Suppressor macrophage (primary cell): ENCODE measurements at regions not wholly inside any gene's neighbourhood (a gene's known extent, or its start where the extent isn't known, plus 50 kb on each side); places are given as distances from the start of the nearest gene placed in this dataset.
"Not testable (repeated sequence)": the region's sequence is repeated elsewhere in the genome, so short reads cannot be mapped to it uniquely, and the experiment has no call there.

Source experiments
- DNase-seq, 4 experiments: peaks; one replicate each; pipeline ENCODE4 v3.0.0-alpha.2; 2020 to 2022

GRCh38 chr11:93032580-93032979 is 63.1 kb downstream of the MTNR1B start:
- no peak for DNase-seq

DNA sequence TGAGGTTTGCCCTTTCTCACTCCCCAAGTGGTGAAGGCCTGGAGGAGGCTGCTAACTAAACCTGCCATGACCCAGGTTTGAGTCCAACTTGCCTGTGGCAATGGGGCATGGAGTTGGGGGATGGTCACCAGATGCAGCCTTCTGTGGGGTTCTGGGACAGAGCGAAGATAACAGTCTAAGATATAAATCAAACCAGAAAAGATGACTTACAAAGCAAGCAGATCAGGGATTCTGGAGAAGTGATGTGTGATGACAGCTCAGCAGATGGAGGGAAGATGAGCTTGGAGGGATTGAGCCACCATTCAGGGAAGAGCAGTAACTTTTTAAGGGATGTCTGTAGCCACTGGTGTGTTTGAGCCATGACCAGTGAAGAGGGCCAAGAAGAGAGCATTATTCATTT is 63.6 kb downstream of the MTNR1B start:
- DNase-seq = no peak

GRCh38 chr11:93034031-93034722 is 64.7 kb downstream of the MTNR1B start:
- no peak for DNase-seq

DNA sequence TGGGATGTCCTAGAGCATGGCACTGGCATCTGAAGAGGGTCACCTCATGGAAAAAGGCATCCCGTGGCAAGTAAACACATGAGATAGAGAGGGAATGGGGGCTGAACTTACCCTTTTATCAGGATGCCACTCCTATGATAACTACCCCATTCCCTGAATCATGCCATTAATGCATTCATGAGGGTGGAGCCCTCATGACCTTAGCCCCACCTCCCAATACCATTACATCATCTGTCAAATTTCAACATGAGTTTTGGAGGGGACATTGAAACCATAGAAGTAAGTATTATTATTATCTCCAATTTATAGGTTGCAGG is 65.2 kb downstream of the MTNR1B start:
- no peak for DNase-seq

- no peak for DNase-seq
Observed at GRCh38 chr11:93038521-93038920, 69.1 kb downstream of the MTNR1B start.

DNA sequence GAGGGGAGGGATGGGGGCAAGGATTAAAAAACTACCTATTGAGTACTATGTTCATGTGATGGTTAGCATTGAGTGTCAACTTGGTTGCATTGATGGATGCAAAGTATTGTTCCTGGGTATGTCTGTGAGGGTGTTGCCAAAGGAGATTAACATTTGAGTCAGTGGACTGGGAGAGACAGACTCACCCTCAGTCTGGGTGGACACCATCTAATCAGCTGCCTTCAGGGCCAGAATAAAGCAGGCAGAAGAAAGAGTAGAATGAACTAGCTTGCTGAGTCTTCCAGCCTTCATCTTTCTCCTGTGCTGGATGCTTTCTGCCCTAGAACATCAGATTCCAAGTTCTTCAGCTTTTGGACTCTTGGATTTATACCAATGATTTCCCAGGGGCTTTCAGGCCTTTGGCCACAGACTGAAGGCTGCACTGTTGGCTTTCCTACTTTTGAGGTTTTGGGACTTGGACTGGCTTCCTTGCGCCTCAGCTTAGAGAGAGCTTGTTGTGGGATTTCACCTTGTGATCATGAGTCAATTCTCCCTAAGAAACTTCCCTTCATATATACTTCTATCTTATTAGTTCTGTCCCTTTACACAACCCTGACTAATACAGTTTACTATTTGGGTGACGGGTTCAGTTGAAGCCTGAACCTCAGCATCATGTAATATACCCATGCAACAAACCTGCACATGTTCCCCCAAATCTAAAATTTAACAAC is 70.2 kb downstream of the MTNR1B start:
- no peak for DNase-seq

DNA sequence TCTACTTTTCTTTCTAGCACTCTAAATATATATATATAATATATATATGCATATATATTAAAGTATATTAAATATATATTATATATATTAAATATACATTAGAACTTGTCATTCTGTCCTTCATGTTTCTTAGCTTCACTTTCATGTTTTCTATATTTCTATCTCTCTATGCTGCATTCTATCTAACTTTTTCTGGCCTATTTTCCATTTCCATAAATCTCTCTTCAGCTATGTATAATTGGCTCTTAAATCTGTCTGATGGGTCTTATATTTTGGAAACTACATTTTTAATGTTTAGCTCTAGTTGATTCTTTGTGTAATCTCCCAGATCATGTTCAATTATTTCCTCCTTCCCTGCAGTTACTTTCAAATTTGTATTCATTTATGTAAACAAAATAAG is 72.2 kb downstream of the MTNR1B start:
- no peak for DNase-seq

DNA sequence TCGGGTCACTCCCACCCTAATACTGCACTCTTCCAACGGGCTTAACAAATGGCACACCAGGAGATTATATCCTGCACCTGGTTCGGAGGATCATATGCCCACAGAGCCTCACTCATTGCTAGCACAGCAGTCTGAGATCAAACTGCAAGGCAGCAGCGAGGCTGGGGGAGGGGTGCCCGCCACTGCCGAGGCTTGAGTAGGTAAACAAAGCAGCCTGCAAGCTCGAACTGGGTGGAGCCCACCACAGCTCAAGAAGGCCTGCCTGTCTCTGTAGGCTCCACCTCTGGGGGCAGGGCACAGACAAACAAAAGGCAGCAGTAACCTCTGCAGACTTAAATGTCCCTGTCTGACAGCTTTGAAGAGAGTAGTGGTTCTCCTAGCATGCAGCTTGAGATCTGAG is 73.7 kb downstream of the MTNR1B start:
- not testable (repeated sequence) for DNase-seq

DNA sequence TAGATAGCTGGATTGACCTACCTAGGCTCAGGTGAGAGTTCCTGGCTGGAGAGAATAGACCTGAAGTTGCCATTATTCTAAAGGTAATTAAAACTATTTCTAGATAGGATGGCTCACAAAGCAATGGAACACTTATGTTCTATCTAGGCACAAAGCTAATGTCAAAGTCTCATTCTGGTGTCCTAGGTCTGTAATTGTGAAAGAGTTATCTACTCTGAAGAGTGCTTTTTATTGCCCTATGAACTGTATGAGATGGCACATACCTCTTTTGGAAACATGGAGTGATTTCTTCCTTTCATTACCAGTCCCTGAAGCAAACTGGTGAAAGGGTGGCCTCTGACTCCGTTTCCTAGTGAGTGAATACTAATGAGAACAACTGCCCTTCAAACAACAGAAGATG is 80.3 kb downstream of the MTNR1B start:
- no peak for DNase-seq

DNA sequence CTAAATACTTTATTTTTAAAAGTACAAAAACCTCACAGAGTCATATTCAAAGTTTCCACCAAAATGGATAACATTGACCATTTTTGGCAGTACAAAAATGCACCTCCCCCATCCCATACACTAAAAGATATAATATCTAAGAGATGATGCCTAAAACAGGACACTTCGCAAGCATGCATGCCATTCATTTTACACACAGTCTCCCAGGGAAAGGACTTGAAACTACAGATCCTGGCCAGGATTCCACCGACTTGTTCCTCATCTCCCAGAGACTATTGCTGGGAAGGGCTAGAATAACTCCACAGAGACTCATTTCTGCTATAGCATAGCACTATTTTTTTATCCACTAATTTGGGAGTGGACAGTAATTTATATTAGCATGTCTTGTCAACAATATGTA is 81.7 kb downstream of the MTNR1B start:
- DNase-seq = no peak

- no peak for DNase-seq
Observed at GRCh38 chr11:93053864-93054263, 84.4 kb downstream of the MTNR1B start.

- DNase-seq = no peak
Observed at GRCh38 chr11:93054279-93054678, 84.8 kb downstream of the MTNR1B start.

GRCh38 chr11:93054881-93055280 is 85.4 kb downstream of the MTNR1B start:
- DNase-seq = peak; percentile 49 to 76 (median 68)

DNA sequence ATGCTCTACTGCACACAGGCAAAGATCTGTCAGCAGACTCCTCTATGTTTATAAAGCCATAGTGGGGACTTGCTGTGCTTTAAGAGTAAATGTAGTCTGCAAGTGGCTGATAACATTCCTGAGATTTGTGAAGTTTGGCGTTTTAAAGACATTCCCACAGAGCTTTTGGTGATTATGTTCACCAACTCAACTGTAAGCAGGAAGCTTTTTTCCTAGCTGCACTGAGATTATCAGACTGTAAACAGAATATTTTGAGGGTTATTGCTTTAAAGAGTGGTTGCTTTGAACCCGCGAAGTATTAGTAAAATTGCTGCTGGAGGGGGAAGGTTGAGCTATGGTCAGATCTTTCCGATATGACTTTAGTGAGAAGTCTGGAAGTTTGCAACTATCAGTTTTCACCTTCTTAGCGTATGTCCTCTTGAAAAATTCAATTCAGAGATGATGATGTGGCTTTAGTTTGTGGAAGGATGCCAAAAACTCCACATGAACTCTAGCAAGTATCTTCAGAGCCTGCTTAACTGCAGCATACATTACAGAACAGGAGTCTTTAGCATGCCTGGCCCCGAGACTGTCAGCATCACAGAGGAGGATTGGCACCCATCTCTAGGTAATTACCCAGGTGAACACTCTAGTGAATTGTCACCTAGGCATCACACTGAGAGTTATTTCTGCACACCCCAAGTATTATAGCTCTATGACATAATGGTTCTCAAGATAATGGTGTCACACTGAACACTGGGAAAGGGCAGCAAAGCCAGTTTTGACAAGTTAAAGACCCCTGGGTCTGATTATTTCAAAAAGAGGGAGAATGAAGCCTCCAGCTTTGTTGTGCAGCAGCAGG is 89.9 kb downstream of the MTNR1B start:
- DNase-seq = no peak

- DNase-seq = no peak
Observed at GRCh38 chr11:93063086-93063485, 93.6 kb downstream of the MTNR1B start.

GRCh38 chr11:93065074-93065674 is 95.7 kb downstream of the MTNR1B start:
- DNase-seq = not testable (repeated sequence)

DNA sequence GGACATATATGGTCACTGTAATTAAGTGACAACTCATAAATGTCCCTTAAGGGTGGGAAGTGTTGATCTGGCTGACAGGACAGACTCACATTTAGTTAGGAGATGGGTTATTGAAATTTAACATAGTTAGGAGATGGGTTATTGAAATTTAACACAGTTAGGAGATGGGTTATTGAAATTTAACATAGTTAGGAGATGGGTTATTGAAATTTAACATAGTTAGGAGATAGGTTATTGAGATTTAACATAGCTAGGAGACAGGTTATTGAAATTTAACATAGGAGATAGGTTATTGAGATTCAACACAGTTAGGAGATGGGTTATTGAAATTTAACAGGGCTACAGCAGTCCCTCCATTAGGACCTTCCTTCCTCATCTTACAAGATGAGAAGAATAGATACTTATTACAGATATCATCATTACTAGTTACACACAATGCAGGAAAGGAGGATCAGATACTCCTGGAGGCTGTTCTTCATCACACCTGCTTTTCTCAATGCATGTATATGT is 98.5 kb downstream of the MTNR1B start:
- DNase-seq = no peak

DNA sequence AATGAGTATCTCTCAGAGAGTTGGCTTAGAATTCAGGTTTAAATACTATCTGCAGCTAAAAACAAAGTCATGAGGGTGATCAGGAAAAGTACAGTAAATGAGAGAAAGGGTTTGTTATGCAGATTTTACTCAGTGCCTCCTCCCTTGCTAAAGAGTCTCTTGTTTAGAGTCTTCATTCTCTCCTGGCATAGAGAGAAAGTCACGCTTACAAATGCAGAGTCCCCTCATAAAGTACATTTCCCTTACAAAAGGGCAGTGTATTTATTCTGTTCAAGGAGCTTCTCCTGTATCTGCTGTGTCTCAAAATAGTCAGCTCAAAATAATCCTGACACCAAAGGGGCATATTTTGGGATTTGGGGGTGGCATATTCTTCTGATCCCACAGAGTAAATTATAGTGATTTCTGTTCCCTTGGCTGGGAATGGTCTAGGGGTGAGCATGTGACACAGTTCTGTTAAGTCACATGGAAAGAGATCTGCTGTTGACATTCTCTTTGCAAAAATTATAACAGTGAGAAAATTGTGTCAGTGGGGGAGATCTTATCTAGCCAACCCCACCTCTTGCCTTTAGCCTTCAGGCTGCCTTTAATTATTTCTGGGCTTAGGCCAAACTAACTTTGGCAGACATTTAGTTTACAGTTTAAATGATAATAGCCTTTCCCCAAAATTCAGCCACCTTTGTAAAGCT is 102.9 kb downstream of the MTNR1B start:
- no peak for DNase-seq

GRCh38 chr11:93073026-93073425 is 103.6 kb downstream of the MTNR1B start:
- DNase-seq = no peak

DNA sequence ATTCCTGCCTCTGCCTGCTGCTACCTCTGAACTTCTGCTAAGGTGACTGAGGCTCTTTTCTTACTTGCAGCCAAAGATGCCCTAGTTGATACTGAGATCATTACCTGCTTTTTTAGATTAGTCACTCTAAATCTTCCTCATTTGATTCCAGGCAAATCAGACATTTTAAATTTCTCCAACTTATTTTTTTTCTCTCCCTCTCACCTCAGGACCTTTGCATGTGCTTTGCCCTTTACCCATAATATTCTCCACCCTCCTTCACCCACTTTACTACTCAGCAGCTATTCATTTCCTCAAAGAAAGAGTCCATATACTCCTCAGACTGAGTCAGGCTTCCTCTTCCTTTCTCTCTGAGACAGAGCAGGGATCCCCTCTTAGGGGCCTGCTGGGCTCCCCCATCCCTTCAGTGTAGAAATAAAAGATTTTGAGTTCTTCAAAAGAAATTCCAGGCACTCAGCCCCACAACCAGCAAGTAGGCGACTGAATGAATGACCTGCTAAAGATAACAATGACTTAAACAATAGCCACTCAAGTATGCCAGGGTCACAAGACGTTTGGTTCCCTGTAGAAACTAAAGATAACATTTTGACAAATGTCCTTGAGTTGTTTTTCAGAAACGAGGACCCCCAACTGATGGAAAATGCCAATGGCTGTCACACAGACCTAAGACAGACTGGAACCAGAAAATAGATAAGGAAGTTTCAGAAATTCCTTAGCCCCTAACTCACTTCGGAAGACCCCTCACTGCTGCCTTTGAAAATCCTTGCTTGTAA is 104.2 kb downstream of the MTNR1B start:
- no peak for DNase-seq

DNA sequence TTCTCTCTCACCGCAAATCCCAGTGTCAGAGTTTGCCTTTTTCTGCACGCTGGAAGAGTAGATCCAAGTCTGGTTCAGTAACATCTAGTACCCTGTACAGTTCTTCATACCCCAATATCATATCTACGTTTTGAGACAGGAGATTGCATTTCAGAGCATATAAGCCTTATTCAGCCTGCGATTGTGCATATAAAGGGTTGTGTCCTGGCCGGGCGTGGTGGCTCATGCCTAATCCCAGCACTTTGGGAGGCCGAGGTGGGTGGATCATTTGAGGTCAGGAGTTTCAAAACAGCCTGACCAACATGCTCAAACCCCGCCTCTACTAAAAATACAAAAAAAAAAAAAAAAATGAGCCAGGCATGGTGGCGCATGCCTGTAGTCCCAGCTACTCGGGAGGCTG is 104.9 kb downstream of the MTNR1B start:
- no peak for DNase-seq

DNA sequence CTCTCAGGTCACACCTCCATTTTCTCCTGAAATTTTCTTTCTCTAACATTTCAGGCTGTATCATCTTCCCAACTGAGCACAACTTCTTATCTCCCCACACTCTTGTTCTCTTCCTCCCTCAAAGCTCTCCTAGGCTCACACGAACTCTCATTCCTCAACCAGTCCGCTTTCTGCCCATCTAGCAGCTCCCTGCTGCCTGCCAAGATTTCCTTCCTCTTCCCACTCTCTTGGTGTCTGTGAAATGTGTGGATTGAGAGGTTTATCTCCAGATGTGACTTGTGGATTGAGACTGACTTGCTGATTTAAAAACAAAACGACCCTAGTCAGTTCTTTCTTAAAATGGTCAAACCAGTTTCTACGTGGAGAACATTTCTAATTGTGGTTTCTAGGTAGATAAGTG is 106.3 kb downstream of the MTNR1B start:
- DNase-seq = no peak
